A673 (cell line): ENCODE measurements at regions not wholly inside any gene's neighbourhood (a gene's known extent, or its start where the extent isn't known, plus 50 kb on each side); places are given as distances from the start of the nearest gene placed in this dataset.

Experiments
- BruUV-seq: library from RNA; stranded (reverse); fragments of 400-500 nt; replicated peaks from 2 replicates; lab custom pipeline; 2021; lab: Mats Ljungman, UMichigan
- CTCF ChIA-PET: fragments of 300-600 bp; sonication (Branson Sonifier 250); formaldehyde crosslinking; loops from one replicate; lab custom pipeline; 2022; ENCODE audit warnings: antibody characterized with exemption; lab: Charles Lee
- POLR2A ChIA-PET: fragments of 300-600 bp; sonication (Branson Sonifier 250); formaldehyde crosslinking; loops from one replicate; lab custom pipeline; 2022; ENCODE audit warnings: antibody characterized with exemption; ENCODE audit not compliant: low non-redundant PET; lab: Charles Lee
- DNase-seq: peaks from one replicate; pipeline ENCODE4 v3.0.0-alpha.2; 2015; ENCODE audit warnings: low spot score
- H3K27ac ChIP-seq: fragments of 200-600 bp; sonication (generic); 2 replicates; pipeline ENCODE4 v1.5.1; 2016; ENCODE audit warnings: mixed run types, low read depth, mild to moderate bottlenecking, mixed read lengths, antibody characterized with exemption, low read length; ENCODE audit not compliant: poor library complexity, severe bottlenecking
- H3K27me3 ChIP-seq: fragments of 200-600 bp; sonication (generic); replicated peaks from 2 replicates; pipeline ENCODE4 v1.6.1; 2017; ENCODE audit warnings: mixed run types, low read depth, mild to moderate bottlenecking, mixed read lengths, antibody characterized with exemption, low read length; ENCODE audit not compliant: insufficient read depth, poor library complexity
- H3K36me3 ChIP-seq: fragments of 200-600 bp; sonication (generic); 2 replicates; pipeline ENCODE4 v1.6.1; 2016; ENCODE audit warnings: mixed run types, mild to moderate bottlenecking, mixed read lengths, antibody characterized with exemption, low read length; ENCODE audit not compliant: insufficient read depth, poor library complexity, severe bottlenecking
- H3K4me1 ChIP-seq: fragments of 200-600 bp; sonication (generic); 2 replicates; pipeline ENCODE4 v1.6.1; 2017; ENCODE audit warnings: mixed run types, mild to moderate bottlenecking, mixed read lengths, antibody characterized with exemption, low read length; ENCODE audit not compliant: insufficient read depth, poor library complexity, severe bottlenecking
- H3K4me3 ChIP-seq: fragments of 200-600 bp; sonication (generic); 2 replicates; pipeline ENCODE4 v1.5.1; 2016; ENCODE audit warnings: low read depth, mixed run types, mild to moderate bottlenecking, mixed read lengths, low read length; ENCODE audit not compliant: poor library complexity, severe bottlenecking
- H3K9me3 ChIP-seq: fragments of 200-600 bp; sonication (generic); 2 replicates; pipeline ENCODE4 v1.6.1; 2016; ENCODE audit warnings: mixed run types, low read depth, mild to moderate bottlenecking, mixed read lengths, antibody characterized with exemption, low read length; ENCODE audit not compliant: poor library complexity, severe bottlenecking
- EZH2 ChIP-seq: fragments of 200-600 bp; sonication (generic); IDR thresholded peaks from 2 replicates; pipeline ENCODE4 v1.6.1; 2017; ENCODE audit warnings: borderline replicate concordance, low read depth, mild to moderate bottlenecking, mixed read lengths, antibody characterized with exemption, low read length; ENCODE audit not compliant: poor library complexity, severe bottlenecking
- intact Hi-C: fragments of 100-400 bp; cut with micrococcal nuclease; formaldehyde crosslinking; loops from one replicate; pipeline ENCODE4 v1.10.0; 2022; ENCODE audit not compliant: unreplicated experiment
- TF ChIP-seq, protein P1 (sequence below): fragments of 300-800, 200-600 bp; sonication (generic); conservative IDR thresholded peaks from 2 replicates; pipeline ENCODE4 v1.5.1; 2017; ENCODE audit warnings: low read depth, mild to moderate bottlenecking, antibody characterized with exemption, low read length, moderate library complexity, mixed read lengths

DNA sequence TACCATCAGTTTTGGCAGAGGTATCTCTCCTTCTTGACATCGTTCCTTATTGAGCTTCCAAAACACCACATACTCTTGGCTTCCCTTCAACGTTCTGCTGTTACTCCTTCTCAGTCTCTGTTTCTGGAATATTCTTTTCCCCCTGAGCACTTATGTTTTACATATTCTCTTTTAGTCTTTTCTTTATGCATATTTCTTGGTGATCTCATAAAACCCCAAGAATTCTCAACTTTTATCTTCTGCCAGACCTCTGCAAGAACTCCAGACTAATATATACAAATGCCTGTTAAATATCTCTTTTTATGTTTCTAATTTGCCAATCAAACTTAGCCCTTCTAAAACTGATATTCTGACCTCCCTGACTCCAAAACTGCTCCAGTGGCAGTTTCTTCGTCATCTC, 453.4 kb upstream of the CTNND2 start:
- Histone ChIP-seq H3K4me3 (no peak overlapping the region), H3K4me1 (no peaks in the 10 kb centered on the region), H3K27ac (no peak overlapping the region), H3K36me3 (no peaks in the 10 kb centered on the region), H3K27me3 (no peaks in the 10 kb centered on the region), H3K9me3 (peaks cover 35% of the 10 kb centered on the region)
- CTCF ChIA-PET: no interaction called here
- no peak for DNase-seq
- POLR2A ChIA-PET: no interaction called here
- intact Hi-C loops: no loop called here
- BruUV-seq: no TSS peak
- TF ChIP-seq EZH2: no peak
- TF ChIP-seq, protein P1, sequence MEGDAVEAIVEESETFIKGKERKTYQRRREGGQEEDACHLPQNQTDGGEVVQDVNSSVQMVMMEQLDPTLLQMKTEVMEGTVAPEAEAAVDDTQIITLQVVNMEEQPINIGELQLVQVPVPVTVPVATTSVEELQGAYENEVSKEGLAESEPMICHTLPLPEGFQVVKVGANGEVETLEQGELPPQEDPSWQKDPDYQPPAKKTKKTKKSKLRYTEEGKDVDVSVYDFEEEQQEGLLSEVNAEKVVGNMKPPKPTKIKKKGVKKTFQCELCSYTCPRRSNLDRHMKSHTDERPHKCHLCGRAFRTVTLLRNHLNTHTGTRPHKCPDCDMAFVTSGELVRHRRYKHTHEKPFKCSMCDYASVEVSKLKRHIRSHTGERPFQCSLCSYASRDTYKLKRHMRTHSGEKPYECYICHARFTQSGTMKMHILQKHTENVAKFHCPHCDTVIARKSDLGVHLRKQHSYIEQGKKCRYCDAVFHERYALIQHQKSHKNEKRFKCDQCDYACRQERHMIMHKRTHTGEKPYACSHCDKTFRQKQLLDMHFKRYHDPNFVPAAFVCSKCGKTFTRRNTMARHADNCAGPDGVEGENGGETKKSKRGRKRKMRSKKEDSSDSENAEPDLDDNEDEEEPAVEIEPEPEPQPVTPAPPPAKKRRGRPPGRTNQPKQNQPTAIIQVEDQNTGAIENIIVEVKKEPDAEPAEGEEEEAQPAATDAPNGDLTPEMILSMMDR: no peak

DNA sequence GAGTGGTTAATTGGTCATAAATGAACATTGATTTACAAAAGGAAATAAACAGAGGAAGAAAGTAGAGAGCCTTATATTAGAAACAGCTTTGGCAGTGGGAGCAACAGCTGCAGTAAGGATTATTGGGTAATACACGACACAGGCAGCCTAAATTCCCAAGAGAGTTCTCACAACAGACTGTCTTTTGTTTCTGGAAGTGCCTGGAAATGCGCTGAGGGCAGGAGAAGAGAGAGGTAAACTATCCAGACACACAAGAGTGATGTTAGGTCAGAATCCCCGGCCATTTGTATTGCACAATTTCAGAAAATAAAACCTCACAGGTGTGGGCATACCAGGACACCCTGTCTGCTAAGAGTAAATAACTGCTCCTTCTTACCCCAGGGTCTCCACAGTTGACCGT, 450.4 kb upstream of the CTNND2 start:
- H3K27me3 ChIP-seq: no peaks in the 10 kb centered on the region
- BruUV-seq: no TSS peak
- H3K36me3 ChIP-seq: no peaks in the 10 kb centered on the region
- ChIA-PET CTCF (no interaction called here), POLR2A (no interaction called here)
- intact Hi-C loops: no loop called here
- no peak for DNase-seq
- peaks cover 47% of the 10 kb centered on the region for H3K9me3 ChIP-seq
- no peak overlapping the region for H3K4me3 ChIP-seq
- H3K4me1 ChIP-seq: no peaks in the 10 kb centered on the region
- TF ChIP-seq, protein P1: no peak
- no peak for TF ChIP-seq EZH2
- H3K27ac ChIP-seq: no peak overlapping the region

DNA sequence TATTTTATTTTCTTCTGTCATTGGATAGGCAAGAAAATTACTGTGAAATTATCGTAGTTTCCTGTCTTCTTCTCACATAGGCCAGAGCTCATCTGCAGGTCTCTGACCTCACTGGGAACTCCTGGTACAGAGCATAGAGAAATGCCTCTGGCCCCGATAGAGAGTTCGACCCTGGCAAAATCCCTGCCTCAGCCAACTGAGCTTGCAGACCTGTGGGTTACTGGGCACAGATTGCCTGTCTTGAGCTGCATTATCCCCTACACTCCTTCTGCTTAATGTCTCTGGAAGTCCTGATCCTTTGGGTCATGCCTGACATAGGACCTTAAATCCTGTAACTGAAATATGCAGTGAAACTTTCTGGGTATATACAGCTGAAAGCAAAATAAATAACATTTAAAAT, 439.3 kb upstream of the CTNND2 start:
- Histone ChIP-seq H3K27ac (no peak overlapping the region), H3K4me1 (no peaks in the 10 kb centered on the region), H3K36me3 (no peaks in the 10 kb centered on the region), H3K27me3 (no peaks in the 10 kb centered on the region), H3K9me3 (peaks cover 33% of the 10 kb centered on the region), H3K4me3 (no peak overlapping the region)
- DNase-seq: no peak
- TF ChIP-seq EZH2: no peak
- TF ChIP-seq, protein P1: no peak
- ChIA-PET POLR2A (no interaction called here), CTCF (no interaction called here)
- intact Hi-C loops: no loop called here
- no TSS peak for BruUV-seq

DNA sequence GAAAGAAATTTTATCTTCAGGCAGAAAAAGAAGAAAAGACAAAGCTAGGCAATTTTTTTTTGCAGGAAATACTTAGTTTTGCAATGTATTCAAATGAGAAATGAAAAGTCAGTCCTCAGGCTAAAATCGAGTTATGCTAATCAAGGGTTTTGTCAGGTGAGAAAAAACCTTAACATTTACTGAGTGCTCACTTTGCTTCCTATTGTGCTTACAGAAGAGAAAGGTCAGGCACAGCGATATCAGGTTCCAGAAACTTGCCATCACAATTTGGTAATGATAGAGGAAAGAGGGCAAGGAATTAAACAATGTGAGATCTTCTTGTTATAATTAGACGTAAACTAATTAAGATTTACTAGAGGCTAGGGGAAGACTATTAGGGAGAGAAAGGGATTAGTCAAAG, 431.7 kb upstream of the CTNND2 start:
- intact Hi-C loops: no loop called here
- no TSS peak for BruUV-seq
- TF ChIP-seq, protein P1: no peak
- TF ChIP-seq EZH2: no peak
- POLR2A ChIA-PET: no interaction called here
- H3K4me1 ChIP-seq: no peaks in the 10 kb centered on the region
- no peaks in the 10 kb centered on the region for H3K36me3 ChIP-seq
- peaks cover 43% of the 10 kb centered on the region for H3K9me3 ChIP-seq
- H3K27ac ChIP-seq: no peak overlapping the region
- no peak overlapping the region for H3K4me3 ChIP-seq
- H3K27me3 ChIP-seq: no peaks in the 10 kb centered on the region
- DNase-seq: no peak
- CTCF ChIA-PET: no interaction called here
